ENCODE measurements at regions not wholly inside any gene's neighbourhood (a gene's known extent, or its start where the extent isn't known, plus 50 kb on each side); places are given as distances from the start of the nearest gene placed in this dataset.

DNA sequence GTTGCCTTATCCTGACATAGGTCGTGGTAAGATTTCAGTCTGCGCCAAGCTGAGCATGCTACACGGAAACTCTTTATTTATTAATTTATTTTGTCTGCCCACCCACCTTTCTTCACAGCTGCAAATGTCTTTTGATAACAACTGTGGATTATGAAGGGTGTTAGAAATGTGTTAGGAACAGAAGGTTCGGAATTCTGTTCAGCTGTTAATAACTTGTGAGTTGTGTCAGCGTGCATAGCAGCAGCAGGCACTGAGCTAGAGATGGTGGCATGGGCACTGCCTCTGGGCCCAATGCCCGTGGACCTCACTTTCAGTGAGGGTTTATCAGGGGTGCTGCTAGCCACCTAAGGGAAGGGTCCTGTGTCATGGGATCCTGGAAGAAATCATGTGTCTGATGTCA lies 162.5 kb upstream of the NTM start:
- Histone ChIP-seq H3K27me3 (no peaks in the 10 kb centered on the region), H3K27ac (no peak overlapping the region), H3K9me3 (no peaks in the 10 kb centered on the region), H3K4me1 (no peaks in the 10 kb centered on the region), H3K4me3 (no peak overlapping the region), H3K36me3 (replicated peaks in 1 of 2; ENCODE audit: insufficient read depth in 1 of 2, low read depth in 2 of 2) (no peaks in the 10 kb centered on the region)
- no peak for ATAC-seq
- 68 to 69% methylated on average over 6 of the region's 6 CpGs for WGBS, 2 donors
- TF ChIP-seq POLR2A (IDR thresholded peaks at IDR 0.05) (no peak), CTCF (IDR thresholded peaks at IDR 0.05) (no peak)
- no peak for DNase-seq
- intact Hi-C loops (cut with DNase I), result no loop called here

DNA sequence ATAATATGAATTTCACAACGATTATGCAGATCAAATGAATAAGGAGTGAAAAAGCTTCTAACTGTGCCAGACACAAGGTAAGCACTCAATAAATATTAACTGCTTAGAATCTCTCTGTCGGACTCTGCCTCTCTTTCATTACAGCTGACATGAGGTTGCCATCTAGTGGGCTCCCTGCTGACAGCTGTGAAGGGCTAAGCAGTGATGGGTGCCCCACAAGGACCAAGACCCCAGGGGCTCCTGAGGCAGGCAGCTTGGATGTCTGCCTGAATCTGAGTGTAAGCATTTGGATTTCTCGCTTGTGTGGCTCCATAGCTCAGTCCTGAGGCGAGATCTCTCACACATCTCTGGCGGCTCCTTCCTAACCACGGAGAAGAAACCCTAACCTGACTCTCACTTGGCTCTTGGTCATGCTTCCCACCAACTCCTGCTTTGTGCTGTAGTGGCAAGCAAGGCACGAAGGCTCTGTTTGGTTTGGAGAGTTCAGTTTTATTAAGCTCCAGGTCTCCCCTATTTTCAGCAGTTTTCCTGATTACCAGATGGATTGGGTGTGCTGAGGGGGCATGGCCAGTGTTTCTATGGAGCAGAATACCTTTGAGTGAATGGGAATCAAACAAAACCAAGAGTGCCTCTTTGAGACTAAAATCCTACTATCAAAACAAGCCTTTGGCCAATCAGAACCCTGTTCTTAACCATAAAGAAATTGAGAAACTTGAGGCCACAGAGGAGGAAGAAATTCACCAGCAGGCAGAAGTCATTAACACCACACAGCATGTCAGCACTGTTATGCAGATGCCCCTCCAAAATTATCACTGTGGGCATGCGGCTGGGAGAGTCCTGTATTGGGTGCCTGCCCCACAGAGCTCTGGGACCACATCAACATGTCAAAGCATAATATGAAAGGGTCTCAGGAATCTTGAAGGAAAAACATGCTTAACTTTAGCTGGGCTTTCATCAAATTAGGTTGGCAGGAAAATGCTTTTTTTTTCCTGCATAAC lies 152.8 kb upstream of the NTM start:
- WGBS, 2 donors, result 37 to 55% methylated on average over 8 of the region's 8 CpGs
- Histone ChIP-seq H3K4me3 (no peak overlapping the region), H3K36me3 (replicated peaks in 1 of 2; ENCODE audit: insufficient read depth in 1 of 2, low read depth in 2 of 2) (no peaks in the 10 kb centered on the region), H3K27me3 (no peaks in the 10 kb centered on the region), H3K4me1 (no peaks in the 10 kb centered on the region), H3K9me3 (no peaks in the 10 kb centered on the region), H3K27ac (no peak overlapping the region)
- DNase-seq, result no peak
- intact Hi-C loops (cut with DNase I), result no loop called here
- TF ChIP-seq CTCF (IDR thresholded peaks at IDR 0.05), result no peak
- TF ChIP-seq POLR2A (IDR thresholded peaks at IDR 0.05), result no peak
- ATAC-seq, result no peak

DNA sequence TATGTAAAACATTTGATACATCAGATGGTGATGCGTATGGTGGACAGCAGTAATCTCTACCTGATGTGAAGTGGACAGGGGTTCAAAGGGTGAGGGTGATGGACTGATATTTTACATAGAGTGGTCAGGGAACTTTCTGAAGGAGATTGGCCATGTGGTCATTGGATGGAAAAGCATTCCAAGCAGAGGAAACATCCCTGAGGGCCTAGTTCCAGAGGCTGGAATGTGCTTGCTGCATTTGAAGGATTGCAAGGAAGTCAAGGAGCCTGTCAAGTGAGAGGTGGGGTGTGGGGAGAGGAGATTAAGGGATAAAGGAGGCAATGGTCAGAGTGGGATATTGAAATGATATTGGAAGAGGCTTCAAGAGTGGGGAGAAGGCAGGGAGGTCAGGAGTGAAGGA lies 151.9 kb upstream of the NTM start:
- H3K27ac ChIP-seq, result no peak overlapping the region
- 86 to 92% methylated on average over 1 of the region's 1 CpG for WGBS, 2 donors
- no peaks in the 10 kb centered on the region for H3K36me3 ChIP-seq (replicated peaks in 1 of 2; ENCODE audit: insufficient read depth in 1 of 2, low read depth in 2 of 2)
- no peaks in the 10 kb centered on the region for H3K27me3 ChIP-seq
- H3K4me1 ChIP-seq, result no peaks in the 10 kb centered on the region
- H3K9me3 ChIP-seq, result no peaks in the 10 kb centered on the region
- ATAC-seq (no peak), DNase-seq (no peak)
- H3K4me3 ChIP-seq, result no peak overlapping the region
- TF ChIP-seq CTCF (IDR thresholded peaks at IDR 0.05), result no peak
- TF ChIP-seq POLR2A (IDR thresholded peaks at IDR 0.05), result no peak
- intact Hi-C loops (cut with DNase I), result no loop called here

DNA sequence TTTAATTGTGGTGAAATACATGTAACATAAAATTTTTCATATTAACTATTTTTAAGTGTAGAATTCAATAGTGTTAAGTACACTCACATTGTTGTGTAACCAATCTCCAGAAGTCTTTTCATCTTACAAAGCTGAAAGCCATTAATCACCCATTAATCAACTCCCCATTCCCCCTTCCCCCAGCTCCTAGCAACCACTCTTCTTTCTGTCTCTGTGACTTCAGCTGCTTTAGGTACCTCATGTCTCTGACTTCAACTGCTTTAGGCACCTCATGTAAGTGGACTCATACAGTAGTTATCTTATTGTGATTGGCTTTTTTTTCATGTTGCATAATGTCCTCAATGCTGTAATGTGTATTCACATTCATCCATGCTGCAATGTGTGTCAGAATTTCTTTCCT lies 150.8 kb upstream of the NTM start:
- H3K4me3 ChIP-seq, result no peak overlapping the region
- H3K27ac ChIP-seq, result no peak overlapping the region
- TF ChIP-seq POLR2A (IDR thresholded peaks at IDR 0.05) (no peak), CTCF (IDR thresholded peaks at IDR 0.05) (no peak)
- H3K9me3 ChIP-seq, result no peaks in the 10 kb centered on the region
- H3K36me3 ChIP-seq (replicated peaks in 1 of 2; ENCODE audit: insufficient read depth in 1 of 2, low read depth in 2 of 2), result no peaks in the 10 kb centered on the region
- intact Hi-C loops (cut with DNase I), result no loop called here
- no peak for DNase-seq
- H3K4me1 ChIP-seq, result no peaks in the 10 kb centered on the region
- ATAC-seq, result no peak
- H3K27me3 ChIP-seq, result no peaks in the 10 kb centered on the region
